LNCAP (cell line): ENCODE measurements at regions not wholly inside any gene's neighbourhood (a gene's known extent, or its start where the extent isn't known, plus 50 kb on each side); places are given as distances from the start of the nearest gene placed in this dataset.

Experiments
- TF ChIP-seq, protein P1 (sequence below): fragments of 450-650 bp; IDR thresholded peaks from 2 replicates; pipeline ENCODE4 v1.5.1; 2017; ENCODE audit warnings: mild to moderate bottlenecking

DNA sequence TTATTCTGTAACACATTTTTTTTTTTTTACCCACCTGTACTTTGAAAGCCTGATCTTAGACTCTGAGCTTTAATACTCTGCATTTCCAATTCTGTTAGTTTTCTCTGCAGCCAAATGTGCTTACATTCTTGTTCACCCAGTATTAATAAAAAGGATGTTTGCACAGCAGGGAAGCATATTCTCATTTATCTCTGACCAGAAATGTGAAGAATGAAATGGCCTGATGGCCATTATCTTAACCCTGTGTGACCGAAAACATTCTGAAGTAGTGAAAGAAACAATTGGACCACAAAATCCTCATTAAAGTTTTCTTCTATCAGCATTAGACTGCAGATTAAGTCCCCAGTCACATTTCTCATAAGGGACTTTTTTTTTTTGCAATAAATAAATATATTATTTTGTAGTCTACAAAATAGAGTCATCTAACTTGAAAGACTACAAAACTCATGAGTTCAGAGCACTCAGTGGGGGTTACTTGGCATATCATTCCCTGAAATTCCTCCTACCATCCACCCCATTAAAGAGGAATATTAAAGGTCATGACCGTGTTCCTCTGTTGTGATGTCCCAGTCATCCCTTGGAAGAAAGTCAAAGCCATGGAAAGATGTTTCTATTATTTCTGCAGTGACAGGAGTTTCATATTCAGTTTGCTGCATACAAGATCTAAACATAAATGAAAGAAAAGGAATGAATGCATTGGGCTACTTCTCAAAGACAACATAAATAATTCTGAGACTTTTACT is 364.4 kb downstream of the RND3 start:
- TF ChIP-seq, protein P1, sequence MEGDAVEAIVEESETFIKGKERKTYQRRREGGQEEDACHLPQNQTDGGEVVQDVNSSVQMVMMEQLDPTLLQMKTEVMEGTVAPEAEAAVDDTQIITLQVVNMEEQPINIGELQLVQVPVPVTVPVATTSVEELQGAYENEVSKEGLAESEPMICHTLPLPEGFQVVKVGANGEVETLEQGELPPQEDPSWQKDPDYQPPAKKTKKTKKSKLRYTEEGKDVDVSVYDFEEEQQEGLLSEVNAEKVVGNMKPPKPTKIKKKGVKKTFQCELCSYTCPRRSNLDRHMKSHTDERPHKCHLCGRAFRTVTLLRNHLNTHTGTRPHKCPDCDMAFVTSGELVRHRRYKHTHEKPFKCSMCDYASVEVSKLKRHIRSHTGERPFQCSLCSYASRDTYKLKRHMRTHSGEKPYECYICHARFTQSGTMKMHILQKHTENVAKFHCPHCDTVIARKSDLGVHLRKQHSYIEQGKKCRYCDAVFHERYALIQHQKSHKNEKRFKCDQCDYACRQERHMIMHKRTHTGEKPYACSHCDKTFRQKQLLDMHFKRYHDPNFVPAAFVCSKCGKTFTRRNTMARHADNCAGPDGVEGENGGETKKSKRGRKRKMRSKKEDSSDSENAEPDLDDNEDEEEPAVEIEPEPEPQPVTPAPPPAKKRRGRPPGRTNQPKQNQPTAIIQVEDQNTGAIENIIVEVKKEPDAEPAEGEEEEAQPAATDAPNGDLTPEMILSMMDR: no peak

DNA sequence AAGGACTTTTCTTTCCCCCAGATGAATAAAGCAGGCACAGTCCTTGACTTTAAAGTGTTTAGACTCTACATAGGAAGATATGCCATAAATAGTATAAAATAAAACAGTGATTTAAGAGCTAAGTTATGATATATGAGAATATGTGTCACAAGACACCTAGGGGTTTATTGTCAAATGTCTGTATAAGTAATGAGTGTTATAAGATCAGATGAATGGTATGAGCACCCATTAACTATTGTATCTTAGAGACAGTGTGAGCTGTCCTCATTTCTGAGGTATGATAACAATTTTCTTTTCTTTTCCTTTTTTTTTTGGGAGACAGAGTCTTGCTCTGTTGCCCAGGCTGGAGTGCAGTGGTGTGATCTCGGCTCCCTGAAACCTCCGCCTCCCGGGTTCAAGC is 365.3 kb downstream of the RND3 start:
- TF ChIP-seq, protein P1: no peak

DNA sequence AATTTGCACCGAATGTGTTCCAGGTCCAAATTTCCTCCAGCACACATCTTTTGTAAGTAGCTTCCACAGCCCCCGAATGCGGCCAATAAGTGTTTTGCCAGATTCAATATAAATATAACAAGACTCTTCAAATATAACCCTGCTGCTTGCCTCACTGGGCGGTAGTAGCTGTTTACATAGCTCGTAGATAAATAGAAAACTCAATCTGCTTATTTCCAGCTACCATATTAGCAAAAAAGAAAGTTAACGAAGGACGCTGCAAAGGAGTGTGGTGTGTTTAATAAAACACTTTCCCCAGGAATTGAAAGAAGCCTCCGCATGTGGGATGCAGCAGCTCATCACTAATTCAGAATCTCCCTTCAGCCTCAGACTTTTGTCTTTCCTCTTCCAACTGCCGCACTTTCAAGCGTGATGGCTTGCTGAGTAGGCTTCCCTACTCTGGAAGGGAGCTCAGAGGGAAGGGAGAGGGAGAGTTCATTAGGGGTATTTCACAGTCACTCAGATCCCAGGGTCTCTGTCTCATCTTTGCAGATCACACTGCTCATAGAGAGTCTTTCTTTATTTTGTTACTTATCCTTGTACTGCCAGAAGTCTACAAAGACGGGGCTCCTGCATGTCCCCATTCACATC is 367.0 kb downstream of the RND3 start:
- TF ChIP-seq, protein P1: no peak

DNA sequence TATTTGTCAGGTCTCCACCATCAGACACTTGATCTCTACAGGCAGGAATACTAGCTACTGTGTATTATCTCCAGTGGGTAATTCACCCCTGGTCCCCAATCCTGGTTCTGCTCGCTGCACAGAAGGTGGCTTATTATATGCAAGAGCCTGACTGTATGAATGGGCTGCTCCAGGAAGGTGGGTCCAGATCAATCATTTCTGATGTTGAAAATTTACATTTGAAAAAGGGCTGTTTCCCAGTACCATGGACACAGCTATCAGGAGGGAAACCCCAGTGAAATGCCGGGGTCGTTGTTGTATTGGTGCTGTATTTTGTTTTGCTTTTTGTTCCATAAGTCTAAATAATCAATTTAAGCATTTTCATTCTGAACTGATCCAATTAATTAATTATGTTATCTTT is 367.6 kb downstream of the RND3 start:
- TF ChIP-seq, protein P1: no peak

DNA sequence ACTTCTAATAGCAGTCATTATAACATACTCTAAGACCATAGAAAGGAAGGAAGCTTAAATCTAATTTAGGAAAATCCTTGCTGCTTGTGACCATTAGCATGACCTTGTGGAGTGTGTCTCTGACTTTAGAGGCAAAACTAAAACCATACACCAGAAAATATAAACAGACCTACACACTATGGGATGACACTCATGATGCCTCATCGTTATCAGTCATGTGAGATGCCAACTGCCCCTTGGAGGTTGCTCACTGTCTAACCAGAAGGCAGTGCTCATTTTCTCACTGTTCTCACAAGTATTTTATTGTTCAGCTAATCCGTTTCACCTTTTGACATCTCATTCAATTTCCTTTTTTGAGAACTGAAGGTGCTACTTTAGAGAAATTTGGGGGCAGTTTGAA is 376.9 kb downstream of the RND3 start:
- TF ChIP-seq, protein P1: no peak

DNA sequence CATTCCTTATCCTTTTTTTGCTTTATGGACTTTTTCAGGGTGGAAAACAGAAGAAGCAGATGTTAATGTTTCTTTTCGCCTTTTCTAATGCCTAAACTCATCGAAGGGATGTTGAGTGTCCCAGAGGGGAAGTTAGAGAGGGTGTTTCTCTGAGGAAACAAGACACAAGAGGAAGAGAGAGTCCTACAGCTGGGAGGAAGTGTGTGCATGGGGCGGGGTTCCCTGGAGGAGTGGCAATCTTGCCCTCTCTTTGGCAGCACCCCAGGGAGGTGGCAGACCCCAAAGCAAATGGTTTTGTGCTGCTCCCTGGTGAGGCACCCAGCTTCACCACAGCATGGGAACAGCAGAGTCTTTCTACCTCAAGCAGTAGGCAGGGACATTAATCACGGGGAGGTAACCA is 377.6 kb downstream of the RND3 start:
- TF ChIP-seq, protein P1: no peak

DNA sequence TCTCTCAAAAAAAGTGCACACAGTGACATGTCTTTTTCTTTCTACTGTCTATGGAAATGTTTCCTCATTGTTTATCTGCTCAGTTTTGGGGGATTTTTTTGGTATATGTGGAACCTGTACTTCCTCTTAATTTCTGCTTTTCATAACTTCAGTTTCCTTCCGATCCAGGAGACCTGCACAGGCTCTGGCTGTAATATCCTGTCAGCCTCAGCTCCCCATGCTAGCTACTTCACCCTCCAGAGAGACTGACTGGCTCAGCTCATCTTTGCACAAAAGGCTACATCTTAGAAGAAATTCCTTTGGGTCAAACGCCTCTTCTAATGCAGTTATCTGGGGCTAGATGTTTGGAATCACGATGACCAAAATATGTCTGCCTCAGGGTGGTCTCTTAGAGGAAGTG is 378.4 kb downstream of the RND3 start:
- TF ChIP-seq, protein P1: no peak
